PC-9 (cell line): ENCODE measurements at regions not wholly inside any gene's neighbourhood (a gene's known extent, or its start where the extent isn't known, plus 50 kb on each side); places are given as distances from the start of the nearest gene placed in this dataset.
"Not testable (repeated sequence)": the region's sequence is repeated elsewhere in the genome, so short reads cannot be mapped to it uniquely, and the experiment has no call there.

Source experiments
- EZH2 ChIP-seq: fragments of 200-600 bp; sonication (generic); IDR thresholded peaks from 2 replicates; pipeline ENCODE4 v1.8.0; 2017; ENCODE audit warnings: antibody characterized with exemption, low read depth
- TF ChIP-seq, protein P1 (sequence below): fragments of 200-600 bp; sonication (generic); conservative IDR thresholded peaks from 2 replicates; pipeline ENCODE4 v1.6.1; 2017; ENCODE audit warnings: mixed run types, antibody characterized with exemption, mild to moderate bottlenecking, moderate library complexity

DNA sequence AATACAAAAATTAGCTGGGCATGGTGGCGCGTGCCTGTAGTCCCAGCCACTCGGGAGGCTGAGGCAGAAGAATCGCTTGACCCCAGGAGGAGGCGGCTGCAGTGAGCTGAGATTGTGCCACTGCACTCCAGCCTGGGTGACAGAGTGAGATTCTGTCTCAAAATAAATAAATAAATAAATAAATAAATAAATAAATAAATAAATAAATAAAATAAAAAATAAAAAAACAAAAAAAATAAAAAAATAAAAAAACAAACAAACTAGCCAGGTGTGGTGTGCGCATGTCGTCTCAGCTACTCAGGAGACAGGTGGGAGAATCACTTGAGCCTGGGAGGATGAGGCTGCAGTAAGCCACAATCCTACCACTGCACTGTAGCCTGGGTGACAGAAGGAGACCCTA lies 175.4 kb downstream of the C9orf152 start:
- TF ChIP-seq, protein P1, sequence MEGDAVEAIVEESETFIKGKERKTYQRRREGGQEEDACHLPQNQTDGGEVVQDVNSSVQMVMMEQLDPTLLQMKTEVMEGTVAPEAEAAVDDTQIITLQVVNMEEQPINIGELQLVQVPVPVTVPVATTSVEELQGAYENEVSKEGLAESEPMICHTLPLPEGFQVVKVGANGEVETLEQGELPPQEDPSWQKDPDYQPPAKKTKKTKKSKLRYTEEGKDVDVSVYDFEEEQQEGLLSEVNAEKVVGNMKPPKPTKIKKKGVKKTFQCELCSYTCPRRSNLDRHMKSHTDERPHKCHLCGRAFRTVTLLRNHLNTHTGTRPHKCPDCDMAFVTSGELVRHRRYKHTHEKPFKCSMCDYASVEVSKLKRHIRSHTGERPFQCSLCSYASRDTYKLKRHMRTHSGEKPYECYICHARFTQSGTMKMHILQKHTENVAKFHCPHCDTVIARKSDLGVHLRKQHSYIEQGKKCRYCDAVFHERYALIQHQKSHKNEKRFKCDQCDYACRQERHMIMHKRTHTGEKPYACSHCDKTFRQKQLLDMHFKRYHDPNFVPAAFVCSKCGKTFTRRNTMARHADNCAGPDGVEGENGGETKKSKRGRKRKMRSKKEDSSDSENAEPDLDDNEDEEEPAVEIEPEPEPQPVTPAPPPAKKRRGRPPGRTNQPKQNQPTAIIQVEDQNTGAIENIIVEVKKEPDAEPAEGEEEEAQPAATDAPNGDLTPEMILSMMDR: not testable (repeated sequence)
- not testable (repeated sequence) for TF ChIP-seq EZH2
